ENCODE measurements at regions not wholly inside any gene's neighbourhood (a gene's known extent, or its start where the extent isn't known, plus 50 kb on each side); places are given as distances from the start of the nearest gene placed in this dataset.
A peak's percentile ranks its signal among the peaks of the same experiment; 100 is the strongest.

DNA sequence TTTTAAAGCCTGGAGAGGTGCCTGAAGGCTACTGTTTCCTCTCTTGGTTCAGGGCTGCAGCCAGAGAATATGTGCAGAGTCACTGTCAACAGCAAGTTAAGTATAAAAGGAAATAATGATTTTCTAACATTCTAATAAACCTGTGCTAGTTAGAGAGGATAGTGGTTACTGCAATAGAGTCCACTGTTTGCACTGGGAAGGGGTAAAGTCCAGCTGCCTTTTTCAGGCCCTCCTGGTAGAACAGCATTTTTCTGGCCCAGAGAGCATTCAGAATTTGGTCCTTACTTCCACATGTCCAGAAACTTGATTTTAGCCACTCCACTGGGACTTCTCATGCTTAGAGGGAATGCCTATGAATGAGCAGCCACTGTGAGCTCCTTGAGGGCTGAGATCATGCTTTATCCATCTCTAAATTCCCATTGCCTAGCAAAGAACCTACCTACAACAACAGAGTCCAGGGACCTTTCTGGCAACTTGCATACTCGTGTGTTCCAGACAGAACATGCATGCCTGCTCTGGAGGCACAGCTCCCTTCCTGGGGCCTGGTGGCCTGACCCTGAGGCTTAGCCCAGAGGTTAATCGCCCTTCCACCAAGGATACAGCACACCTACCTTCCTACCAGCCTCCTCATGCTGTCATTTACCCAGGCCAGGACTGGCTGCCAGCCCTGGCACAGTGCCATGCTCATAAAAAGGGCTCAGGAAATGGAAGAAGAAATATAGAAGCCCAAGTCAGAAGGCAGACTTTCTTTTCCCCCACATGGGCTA lies 50.3 kb upstream of the ATP13A3 start:
- Histone ChIP-seq H3K27me3 (ENCODE audit: control insufficient read depth, insufficient read depth, low read length) (no peaks in the 10 kb centered on the region), H3K9ac (ENCODE audit: low read length in 3 of 3) (peak overlapping the region in 1 of 3 donors; percentile 22), H3K4me1 (ENCODE audit: control insufficient read depth in 2 of 3, insufficient read depth in 2 of 3, low read depth in 1 of 3, low read length in 3 of 3) (peaks cover 0 to 15% (median 5%) of the 10 kb centered on the region in 3 donors), H3K36me3 (ENCODE audit: control insufficient read depth in 2 of 3, insufficient read depth in 3 of 3, low read length in 3 of 3) (no peaks in the 10 kb centered on the region), H3K9me3 (ENCODE audit: control insufficient read depth in 2 of 3, insufficient read depth in 1 of 3, low read length in 3 of 3) (peaks cover 0 to 7% (median 5%) of the 10 kb centered on the region in 3 donors), H3K4me3 (ENCODE audit: low read length in 3 of 3) (peak overlapping the region in 1 of 3 donors; percentile 33), H3K27ac (ENCODE audit: low read depth in 2 of 2, low read length in 2 of 2) (peak overlapping the region; percentile 88 to 90)
- FAIRE-seq (no peak), DNase-seq (peak in 2 of 5 donors; percentile 59 to 81)
- intact Hi-C loops (cut with DNase I): no loop called here
- TF ChIP-seq, protein P1, sequence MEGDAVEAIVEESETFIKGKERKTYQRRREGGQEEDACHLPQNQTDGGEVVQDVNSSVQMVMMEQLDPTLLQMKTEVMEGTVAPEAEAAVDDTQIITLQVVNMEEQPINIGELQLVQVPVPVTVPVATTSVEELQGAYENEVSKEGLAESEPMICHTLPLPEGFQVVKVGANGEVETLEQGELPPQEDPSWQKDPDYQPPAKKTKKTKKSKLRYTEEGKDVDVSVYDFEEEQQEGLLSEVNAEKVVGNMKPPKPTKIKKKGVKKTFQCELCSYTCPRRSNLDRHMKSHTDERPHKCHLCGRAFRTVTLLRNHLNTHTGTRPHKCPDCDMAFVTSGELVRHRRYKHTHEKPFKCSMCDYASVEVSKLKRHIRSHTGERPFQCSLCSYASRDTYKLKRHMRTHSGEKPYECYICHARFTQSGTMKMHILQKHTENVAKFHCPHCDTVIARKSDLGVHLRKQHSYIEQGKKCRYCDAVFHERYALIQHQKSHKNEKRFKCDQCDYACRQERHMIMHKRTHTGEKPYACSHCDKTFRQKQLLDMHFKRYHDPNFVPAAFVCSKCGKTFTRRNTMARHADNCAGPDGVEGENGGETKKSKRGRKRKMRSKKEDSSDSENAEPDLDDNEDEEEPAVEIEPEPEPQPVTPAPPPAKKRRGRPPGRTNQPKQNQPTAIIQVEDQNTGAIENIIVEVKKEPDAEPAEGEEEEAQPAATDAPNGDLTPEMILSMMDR (IDR thresholded peaks at IDR 0.05; ENCODE audit: borderline replicate concordance, extremely low read depth, insufficient read depth): no peak
